ENCODE measurements at regions not wholly inside any gene's neighbourhood (a gene's known extent, or its start where the extent isn't known, plus 50 kb on each side); places are given as distances from the start of the nearest gene placed in this dataset.

DNA sequence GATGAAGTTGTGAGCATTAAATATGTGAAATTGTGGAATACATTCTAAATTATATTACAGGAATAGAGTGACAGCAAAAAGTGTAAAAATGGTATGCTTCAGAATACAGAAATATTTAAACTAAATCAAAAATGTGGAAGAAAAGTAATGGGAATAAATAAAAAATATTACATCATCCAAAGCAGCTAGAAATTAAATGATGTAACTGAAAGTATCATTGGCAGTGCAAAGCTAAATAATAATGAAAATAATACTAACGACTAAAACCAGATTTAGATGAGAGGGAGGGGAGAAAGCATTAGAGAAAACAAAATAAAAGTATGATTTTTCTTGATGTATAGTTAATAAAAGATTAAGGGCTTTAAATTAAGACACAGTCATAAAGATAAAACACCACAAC lies 1104.0 kb downstream of the EPHA7 start:
- intact Hi-C loops (cut with micrococcal nuclease; ENCODE audit: unreplicated experiment): no loop called here
- H3K27me3 ChIP-seq (replicated peaks; ENCODE audit: insufficient read depth, low read depth, low read length, poor library complexity): no peaks in the 10 kb centered on the region
- TF ChIP-seq EZH2 (IDR thresholded peaks at IDR 0.05; ENCODE audit: borderline replicate concordance, low read depth, low read length, poor library complexity, severe bottlenecking) (no peak), CTCF (conservative IDR thresholded peaks at IDR 0.05; ENCODE audit: low read depth, low read length) (no peak)
- no peaks in the 10 kb centered on the region for H3K4me1 ChIP-seq (ENCODE audit: insufficient read depth, low read length, poor library complexity, severe bottlenecking)
- no peak overlapping the region for H3K27ac ChIP-seq (ENCODE audit: low read depth, low read length, poor library complexity, severe bottlenecking)
- BruUV-seq (replicated peaks): no TSS peak
- CTCF ChIA-PET: no interaction called here
- no peaks in the 10 kb centered on the region for H3K36me3 ChIP-seq (ENCODE audit: insufficient read depth, low read length, poor library complexity, severe bottlenecking)
- DNase-seq (ENCODE audit: low spot score): no peak
- H3K4me3 ChIP-seq (ENCODE audit: low read depth, low read length, poor library complexity, severe bottlenecking): no peak overlapping the region
- H3K9me3 ChIP-seq (ENCODE audit: low read depth, low read length, poor library complexity, severe bottlenecking): no peaks in the 10 kb centered on the region
- POLR2A ChIA-PET (ENCODE audit: low non-redundant PET): no interaction called here

GRCh38 chr6:92297101-92297500 lies 1122.3 kb downstream of the EPHA7 start:
- intact Hi-C loops (cut with micrococcal nuclease; ENCODE audit: unreplicated experiment): no loop called here
- ChIA-PET CTCF (no interaction called here), POLR2A (ENCODE audit: low non-redundant PET) (no interaction called here)
- Histone ChIP-seq H3K27me3 (replicated peaks; ENCODE audit: insufficient read depth, low read depth, low read length, poor library complexity) (no peaks in the 10 kb centered on the region), H3K4me1 (ENCODE audit: insufficient read depth, low read length, poor library complexity, severe bottlenecking) (no peaks in the 10 kb centered on the region), H3K9me3 (ENCODE audit: low read depth, low read length, poor library complexity, severe bottlenecking) (no peaks in the 10 kb centered on the region), H3K36me3 (ENCODE audit: insufficient read depth, low read length, poor library complexity, severe bottlenecking) (no peaks in the 10 kb centered on the region), H3K4me3 (ENCODE audit: low read depth, low read length, poor library complexity, severe bottlenecking) (no peak overlapping the region), H3K27ac (ENCODE audit: low read depth, low read length, poor library complexity, severe bottlenecking) (no peak overlapping the region)
- no TSS peak for BruUV-seq (replicated peaks)
- peak; percentile 10 for DNase-seq (ENCODE audit: low spot score)
- TF ChIP-seq CTCF (conservative IDR thresholded peaks at IDR 0.05; ENCODE audit: low read depth, low read length) (no peak), EZH2 (IDR thresholded peaks at IDR 0.05; ENCODE audit: borderline replicate concordance, low read depth, low read length, poor library complexity, severe bottlenecking) (no peak)

- no peak overlapping the region for H3K4me3 ChIP-seq (ENCODE audit: low read depth, low read length, poor library complexity, severe bottlenecking)
- no peaks in the 10 kb centered on the region for H3K4me1 ChIP-seq (ENCODE audit: insufficient read depth, low read length, poor library complexity, severe bottlenecking)
- intact Hi-C loops (cut with micrococcal nuclease; ENCODE audit: unreplicated experiment): no loop called here
- DNase-seq (ENCODE audit: low spot score): no peak
- BruUV-seq (replicated peaks): no TSS peak
- ChIA-PET POLR2A (ENCODE audit: low non-redundant PET) (no interaction called here), CTCF (no interaction called here)
- H3K9me3 ChIP-seq (ENCODE audit: low read depth, low read length, poor library complexity, severe bottlenecking): no peaks in the 10 kb centered on the region
- TF ChIP-seq EZH2 (IDR thresholded peaks at IDR 0.05; ENCODE audit: borderline replicate concordance, low read depth, low read length, poor library complexity, severe bottlenecking) (no peak), CTCF (conservative IDR thresholded peaks at IDR 0.05; ENCODE audit: low read depth, low read length) (no peak)
- no peaks in the 10 kb centered on the region for H3K27me3 ChIP-seq (replicated peaks; ENCODE audit: insufficient read depth, low read depth, low read length, poor library complexity)
- H3K27ac ChIP-seq (ENCODE audit: low read depth, low read length, poor library complexity, severe bottlenecking): no peak overlapping the region
- no peaks in the 10 kb centered on the region for H3K36me3 ChIP-seq (ENCODE audit: insufficient read depth, low read length, poor library complexity, severe bottlenecking)
These were observed 1127.3 kb downstream of the EPHA7 start for GRCh38 chr6:92292067-92292466.

All from A673 (cell line).